ENCODE measurements at regions not wholly inside any gene's neighbourhood (a gene's known extent, or its start where the extent isn't known, plus 50 kb on each side); places are given as distances from the start of the nearest gene placed in this dataset.
"Not testable (repeated sequence)": the region's sequence is repeated elsewhere in the genome, so short reads cannot be mapped to it uniquely, and the experiment has no call there.

- Histone ChIP-seq H3K4me3 (ENCODE audit: low read depth in 1 of 2, low read length in 2 of 2) (no peak overlapping the region), H3K4me1 (ENCODE audit: control insufficient read depth in 1 of 2, insufficient read depth in 2 of 2, low read length in 2 of 2) (no peaks in the 10 kb centered on the region), H3K27ac (ENCODE audit: low read length) (no peak overlapping the region), H3K9me3 (ENCODE audit: control insufficient read depth in 1 of 2, low read length in 2 of 2) (no peaks in the 10 kb centered on the region), H3K36me3 (ENCODE audit: control insufficient read depth in 1 of 2, insufficient read depth in 2 of 2, low read length in 2 of 2) (no peaks in the 10 kb centered on the region), H3K27me3 (ENCODE audit: low read depth, low read length) (no peaks in the 10 kb centered on the region)
Observed at GRCh38 chr2:34815052-34815741, 1216.1 kb upstream of the FAM98A start.

GRCh38 chr2:34810456-34810855 lies 1211.4 kb upstream of the FAM98A start:
- no peaks in the 10 kb centered on the region for H3K36me3 ChIP-seq (ENCODE audit: control insufficient read depth in 1 of 2, insufficient read depth in 2 of 2, low read length in 2 of 2)
- H3K9me3 ChIP-seq (ENCODE audit: control insufficient read depth in 1 of 2, low read length in 2 of 2), result no peaks in the 10 kb centered on the region
- no peak overlapping the region for H3K4me3 ChIP-seq (ENCODE audit: low read depth in 1 of 2, low read length in 2 of 2)
- H3K27ac ChIP-seq (ENCODE audit: low read length), result no peak overlapping the region
- H3K4me1 ChIP-seq (ENCODE audit: control insufficient read depth in 1 of 2, insufficient read depth in 2 of 2, low read length in 2 of 2), result no peaks in the 10 kb centered on the region
- no peaks in the 10 kb centered on the region for H3K27me3 ChIP-seq (ENCODE audit: low read depth, low read length)

- no peak overlapping the region for H3K27ac ChIP-seq (ENCODE audit: low read length)
- H3K27me3 ChIP-seq (ENCODE audit: low read depth, low read length), result no peaks in the 10 kb centered on the region
Observed at GRCh38 chr2:34808426-34808825, 1209.3 kb upstream of the FAM98A start.

GRCh38 chr2:34806891-34807290 lies 1207.8 kb upstream of the FAM98A start:
- H3K27me3 ChIP-seq (ENCODE audit: low read depth, low read length), result no peaks in the 10 kb centered on the region
- H3K27ac ChIP-seq (ENCODE audit: low read length), result no peak overlapping the region
- H3K4me3 ChIP-seq (ENCODE audit: low read depth in 1 of 2, low read length in 2 of 2), result no peak overlapping the region
- no peaks in the 10 kb centered on the region for H3K36me3 ChIP-seq (ENCODE audit: control insufficient read depth in 1 of 2, insufficient read depth in 2 of 2, low read length in 2 of 2)
- no peaks in the 10 kb centered on the region for H3K9me3 ChIP-seq (ENCODE audit: control insufficient read depth in 1 of 2, low read length in 2 of 2)
- H3K4me1 ChIP-seq (ENCODE audit: control insufficient read depth in 1 of 2, insufficient read depth in 2 of 2, low read length in 2 of 2), result no peaks in the 10 kb centered on the region

More at GRCh38 chr2:34808426-34808825, 1209.3 kb upstream of the FAM98A start:
- H3K4me1 ChIP-seq (ENCODE audit: control insufficient read depth in 1 of 2, insufficient read depth in 2 of 2, low read length in 2 of 2), result no peaks in the 10 kb centered on the region
- no peaks in the 10 kb centered on the region for H3K9me3 ChIP-seq (ENCODE audit: control insufficient read depth in 1 of 2, low read length in 2 of 2)
- no peak overlapping the region for H3K4me3 ChIP-seq (ENCODE audit: low read depth in 1 of 2, low read length in 2 of 2)
- H3K36me3 ChIP-seq (ENCODE audit: control insufficient read depth in 1 of 2, insufficient read depth in 2 of 2, low read length in 2 of 2), result no peaks in the 10 kb centered on the region

GRCh38 chr2:34806396-34806795 lies 1207.3 kb upstream of the FAM98A start:
- Histone ChIP-seq H3K4me1 (ENCODE audit: control insufficient read depth in 1 of 2, insufficient read depth in 2 of 2, low read length in 2 of 2) (no peaks in the 10 kb centered on the region), H3K27ac (ENCODE audit: low read length) (no peak overlapping the region), H3K9me3 (ENCODE audit: control insufficient read depth in 1 of 2, low read length in 2 of 2) (no peaks in the 10 kb centered on the region), H3K36me3 (ENCODE audit: control insufficient read depth in 1 of 2, insufficient read depth in 2 of 2, low read length in 2 of 2) (no peaks in the 10 kb centered on the region), H3K27me3 (ENCODE audit: low read depth, low read length) (no peaks in the 10 kb centered on the region), H3K4me3 (ENCODE audit: low read depth in 1 of 2, low read length in 2 of 2) (no peak overlapping the region)

GRCh38 chr2:34799556-34799955 lies 1200.5 kb upstream of the FAM98A start:
- Histone ChIP-seq H3K4me1 (ENCODE audit: control insufficient read depth in 1 of 2, insufficient read depth in 2 of 2, low read length in 2 of 2) (no peaks in the 10 kb centered on the region), H3K9me3 (ENCODE audit: control insufficient read depth in 1 of 2, low read length in 2 of 2) (no peaks in the 10 kb centered on the region), H3K27me3 (ENCODE audit: low read depth, low read length) (no peaks in the 10 kb centered on the region), H3K36me3 (ENCODE audit: control insufficient read depth in 1 of 2, insufficient read depth in 2 of 2, low read length in 2 of 2) (no peaks in the 10 kb centered on the region), H3K27ac (ENCODE audit: low read length) (no peak overlapping the region), H3K4me3 (ENCODE audit: low read depth in 1 of 2, low read length in 2 of 2) (no peak overlapping the region)

- H3K27me3 ChIP-seq (ENCODE audit: low read depth, low read length); H3K4me1 ChIP-seq (ENCODE audit: control insufficient read depth in 1 of 2, insufficient read depth in 2 of 2, low read length in 2 of 2); H3K4me3 ChIP-seq (ENCODE audit: low read depth in 1 of 2, low read length in 2 of 2); H3K27ac ChIP-seq (ENCODE audit: low read length); H3K9me3 ChIP-seq (ENCODE audit: control insufficient read depth in 1 of 2, low read length in 2 of 2); H3K36me3 ChIP-seq (ENCODE audit: control insufficient read depth in 1 of 2, insufficient read depth in 2 of 2, low read length in 2 of 2): not testable (repeated sequence)
Observed at GRCh38 chr2:34795586-34795985, 1196.5 kb upstream of the FAM98A start.

GRCh38 chr2:34789169-34789568 lies 1190.1 kb upstream of the FAM98A start:
- no peak overlapping the region for H3K4me3 ChIP-seq (ENCODE audit: low read depth in 1 of 2, low read length in 2 of 2)
- H3K9me3 ChIP-seq (ENCODE audit: control insufficient read depth in 1 of 2, low read length in 2 of 2), result no peaks in the 10 kb centered on the region
- H3K27ac ChIP-seq (ENCODE audit: low read length), result no peak overlapping the region
- H3K27me3 ChIP-seq (ENCODE audit: low read depth, low read length), result no peaks in the 10 kb centered on the region
- no peaks in the 10 kb centered on the region for H3K4me1 ChIP-seq (ENCODE audit: control insufficient read depth in 1 of 2, insufficient read depth in 2 of 2, low read length in 2 of 2)
- H3K36me3 ChIP-seq (ENCODE audit: control insufficient read depth in 1 of 2, insufficient read depth in 2 of 2, low read length in 2 of 2), result no peaks in the 10 kb centered on the region

GRCh38 chr2:34787341-34787740 lies 1188.2 kb upstream of the FAM98A start:
- no peaks in the 10 kb centered on the region for H3K9me3 ChIP-seq (ENCODE audit: control insufficient read depth in 1 of 2, low read length in 2 of 2)
- H3K36me3 ChIP-seq (ENCODE audit: control insufficient read depth in 1 of 2, insufficient read depth in 2 of 2, low read length in 2 of 2), result no peaks in the 10 kb centered on the region
- H3K4me3 ChIP-seq (ENCODE audit: low read depth in 1 of 2, low read length in 2 of 2), result no peak overlapping the region
- H3K4me1 ChIP-seq (ENCODE audit: control insufficient read depth in 1 of 2, insufficient read depth in 2 of 2, low read length in 2 of 2), result no peaks in the 10 kb centered on the region
- H3K27me3 ChIP-seq (ENCODE audit: low read depth, low read length), result no peaks in the 10 kb centered on the region
- H3K27ac ChIP-seq (ENCODE audit: low read length), result no peak overlapping the region

GRCh38 chr2:34785206-34785785 lies 1186.2 kb upstream of the FAM98A start:
- H3K4me3 ChIP-seq (ENCODE audit: low read depth in 1 of 2, low read length in 2 of 2), result no peak overlapping the region
- no peaks in the 10 kb centered on the region for H3K36me3 ChIP-seq (ENCODE audit: control insufficient read depth in 1 of 2, insufficient read depth in 2 of 2, low read length in 2 of 2)
- no peak overlapping the region for H3K27ac ChIP-seq (ENCODE audit: low read length)
- no peaks in the 10 kb centered on the region for H3K27me3 ChIP-seq (ENCODE audit: low read depth, low read length)
- no peaks in the 10 kb centered on the region for H3K9me3 ChIP-seq (ENCODE audit: control insufficient read depth in 1 of 2, low read length in 2 of 2)
- no peaks in the 10 kb centered on the region for H3K4me1 ChIP-seq (ENCODE audit: control insufficient read depth in 1 of 2, insufficient read depth in 2 of 2, low read length in 2 of 2)

GRCh38 chr2:34784701-34785100 lies 1185.6 kb upstream of the FAM98A start:
- H3K36me3 ChIP-seq (ENCODE audit: control insufficient read depth in 1 of 2, insufficient read depth in 2 of 2, low read length in 2 of 2), result no peaks in the 10 kb centered on the region
- H3K4me3 ChIP-seq (ENCODE audit: low read depth in 1 of 2, low read length in 2 of 2), result no peak overlapping the region
- no peaks in the 10 kb centered on the region for H3K27me3 ChIP-seq (ENCODE audit: low read depth, low read length)
- no peak overlapping the region for H3K27ac ChIP-seq (ENCODE audit: low read length)
- no peaks in the 10 kb centered on the region for H3K4me1 ChIP-seq (ENCODE audit: control insufficient read depth in 1 of 2, insufficient read depth in 2 of 2, low read length in 2 of 2)
- no peaks in the 10 kb centered on the region for H3K9me3 ChIP-seq (ENCODE audit: control insufficient read depth in 1 of 2, low read length in 2 of 2)

- H3K4me3 ChIP-seq (ENCODE audit: low read depth in 1 of 2, low read length in 2 of 2); H3K9me3 ChIP-seq (ENCODE audit: control insufficient read depth in 1 of 2, low read length in 2 of 2); H3K36me3 ChIP-seq (ENCODE audit: control insufficient read depth in 1 of 2, insufficient read depth in 2 of 2, low read length in 2 of 2); H3K4me1 ChIP-seq (ENCODE audit: control insufficient read depth in 1 of 2, insufficient read depth in 2 of 2, low read length in 2 of 2); H3K27me3 ChIP-seq (ENCODE audit: low read depth, low read length); H3K27ac ChIP-seq (ENCODE audit: low read length): not testable (repeated sequence)
Observed at GRCh38 chr2:34750742-34751141, 1151.6 kb upstream of the FAM98A start.
